GM18873 (cell line): ENCODE measurements at regions not wholly inside any gene's neighbourhood (a gene's known extent, or its start where the extent isn't known, plus 50 kb on each side); places are given as distances from the start of the nearest gene placed in this dataset.

ENCODE experiments used
- ATAC-seq: cut with Tn5 transposase; IDR thresholded peaks from one replicate; pipeline ENCODE4 v1.9.1; 2021; ENCODE audit warnings: mild to moderate bottlenecking, moderate library complexity, moderate number of reproducible peaks; ENCODE audit not compliant: unreplicated experiment, low FRiP score

- no peak for ATAC-seq
These were observed 132.2 kb downstream of the NCOR2 start for GRCh38 chr12:124434951-124435805.

DNA sequence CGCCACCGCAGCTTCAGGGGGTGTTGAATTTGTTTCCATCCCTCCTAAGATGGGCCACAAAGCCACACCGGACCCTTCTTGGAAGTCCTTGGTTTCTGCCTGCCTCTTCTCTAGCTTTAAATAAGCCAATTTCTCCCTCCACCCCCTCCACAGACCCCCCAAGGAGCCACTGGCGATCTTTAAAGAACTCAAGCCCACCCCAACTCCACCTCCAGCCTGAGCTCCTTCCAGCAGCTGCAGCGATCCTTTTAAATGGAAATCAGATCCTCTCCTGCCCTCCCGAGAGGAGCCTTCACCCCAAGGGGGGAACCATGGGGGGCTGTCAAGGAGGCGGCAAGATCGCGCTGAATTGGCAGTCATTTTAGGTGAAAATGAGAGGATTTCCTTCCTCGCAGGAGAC lies 133.1 kb downstream of the NCOR2 start:
- no peak for ATAC-seq

DNA sequence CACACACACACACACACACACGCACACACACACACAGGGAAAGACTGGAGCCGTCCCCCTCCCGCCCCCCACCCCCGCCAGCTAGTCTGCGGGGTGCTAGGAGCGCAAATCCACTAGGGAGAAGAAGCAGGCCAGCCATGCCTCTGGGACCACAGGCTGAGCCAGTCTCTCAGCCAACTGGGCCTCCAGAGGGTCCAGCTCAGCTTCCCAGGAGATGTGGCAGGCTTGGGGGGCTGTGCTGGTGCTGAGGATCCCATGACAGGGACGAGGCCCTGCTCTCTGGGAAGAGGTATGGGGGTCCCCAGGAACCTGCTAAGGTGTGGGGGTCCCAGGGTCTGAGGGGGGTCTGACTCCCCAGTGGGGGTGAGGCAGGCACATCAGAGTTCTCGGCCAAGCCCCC lies 133.5 kb downstream of the NCOR2 start:
- ATAC-seq, result no peak

DNA sequence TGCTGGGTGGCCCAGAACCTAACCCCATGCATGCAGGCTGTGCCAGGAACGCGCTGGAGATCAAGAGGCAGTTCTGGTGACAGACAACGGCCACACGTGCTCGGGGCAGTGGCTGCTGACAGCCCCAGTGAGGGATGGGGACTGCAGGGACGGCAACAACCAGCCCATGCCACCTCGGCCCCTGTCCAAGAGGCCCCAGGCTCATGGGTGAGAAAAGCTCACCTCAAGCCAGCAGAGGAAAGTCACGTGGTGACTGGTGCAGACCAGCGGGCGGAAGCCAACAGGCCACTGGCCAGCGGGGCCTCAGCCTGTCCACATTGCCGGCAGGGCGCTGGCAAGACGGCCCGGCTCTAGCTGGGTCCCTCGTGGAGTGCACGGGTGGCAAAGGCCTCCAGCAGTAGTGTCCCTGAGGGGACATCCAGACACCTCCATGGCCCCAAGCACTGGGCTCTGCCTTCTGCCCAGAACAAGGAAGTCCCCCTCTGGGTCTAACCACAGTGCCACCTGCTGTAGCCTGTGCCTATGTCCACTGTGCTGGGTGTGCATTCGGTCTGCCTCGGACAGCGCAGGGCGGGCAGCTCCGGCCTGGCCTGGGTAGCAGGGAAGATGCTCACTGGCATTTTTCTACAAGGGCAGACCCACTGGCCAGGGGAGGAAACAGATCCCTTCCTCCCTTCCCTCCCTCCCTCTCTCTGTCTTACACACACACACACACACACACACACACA lies 134.1 kb downstream of the NCOR2 start:
- ATAC-seq, result no peak

- no peak for ATAC-seq
These were observed 135.0 kb downstream of the NCOR2 start for GRCh38 chr12:124432376-124432775.

DNA sequence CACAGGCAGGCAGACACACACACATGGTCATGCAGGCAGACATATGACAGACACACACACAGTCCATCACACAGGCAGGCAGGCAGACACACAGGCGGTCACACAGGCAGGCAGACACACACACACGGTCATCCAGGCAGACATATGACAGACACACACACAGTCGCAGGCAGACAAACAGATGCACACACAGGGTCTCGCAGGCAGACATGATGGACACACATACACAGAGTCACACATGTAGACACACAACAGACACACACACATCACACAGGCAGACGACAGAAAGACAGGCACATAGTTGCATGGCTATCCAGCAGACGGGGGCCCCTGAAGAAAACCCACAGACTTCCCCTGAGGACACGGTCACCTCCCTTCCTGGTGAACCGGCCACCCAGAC lies 135.4 kb downstream of the NCOR2 start:
- no peak for ATAC-seq

DNA sequence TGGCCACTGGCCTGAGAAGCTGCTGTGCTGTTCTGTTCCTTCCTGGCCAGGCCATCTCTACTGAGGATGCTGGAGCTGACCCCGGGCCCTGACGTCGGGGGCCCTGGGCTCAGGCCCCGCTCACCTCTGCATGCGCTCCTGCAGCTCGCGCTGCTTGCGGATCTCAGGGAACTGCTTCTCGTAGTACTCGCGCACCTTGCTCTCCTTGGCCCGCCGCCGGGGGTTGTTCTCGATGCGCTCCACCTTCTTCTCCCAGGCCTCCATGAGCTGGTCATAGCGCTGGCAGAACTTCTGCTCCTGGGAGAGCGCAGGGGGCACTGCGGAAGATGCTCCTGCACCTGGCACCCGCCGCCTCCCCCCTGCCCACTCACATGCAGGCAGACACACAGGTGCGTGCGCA lies 135.6 kb downstream of the RFLNA start:
- ATAC-seq, result no peak

- no peak for ATAC-seq
These were observed 134.6 kb downstream of the RFLNA start for GRCh38 chr12:124429535-124429934.

DNA sequence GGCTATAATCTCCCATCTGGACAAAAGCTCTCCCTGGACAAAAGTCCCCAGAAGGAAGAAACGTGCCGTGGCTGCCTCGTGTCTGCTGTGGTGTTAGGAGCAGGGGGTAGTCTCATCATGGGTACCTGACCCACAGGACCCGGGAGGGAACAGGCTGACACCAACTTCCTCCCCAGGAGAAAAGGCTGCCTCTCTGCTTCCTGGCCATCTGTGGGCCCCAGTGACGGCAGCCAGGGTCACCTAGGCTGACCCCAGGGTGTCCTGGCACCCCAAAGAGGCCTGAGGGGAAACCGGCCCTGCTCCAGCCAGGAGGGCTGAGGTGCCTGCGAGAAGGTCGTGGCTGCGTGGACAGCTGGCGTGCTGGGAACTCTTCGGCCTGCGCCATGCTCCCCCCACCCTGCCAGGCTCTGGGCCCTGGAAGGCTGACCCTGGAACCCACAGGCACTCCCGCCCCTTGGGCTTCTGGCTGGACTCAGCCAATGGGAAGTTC lies 133.9 kb downstream of the RFLNA start:
- no peak for ATAC-seq

- ATAC-seq, result no peak
These were observed 133.4 kb downstream of the RFLNA start for GRCh38 chr12:124428136-124428791.

GRCh38 chr12:124426594-124427555 lies 132.0 kb downstream of the RFLNA start:
- no peak for ATAC-seq

GRCh38 chr12:124425667-124426066 lies 130.8 kb downstream of the RFLNA start:
- no peak for ATAC-seq

GRCh38 chr12:124424516-124424905 lies 129.6 kb downstream of the RFLNA start:
- no peak for ATAC-seq

DNA sequence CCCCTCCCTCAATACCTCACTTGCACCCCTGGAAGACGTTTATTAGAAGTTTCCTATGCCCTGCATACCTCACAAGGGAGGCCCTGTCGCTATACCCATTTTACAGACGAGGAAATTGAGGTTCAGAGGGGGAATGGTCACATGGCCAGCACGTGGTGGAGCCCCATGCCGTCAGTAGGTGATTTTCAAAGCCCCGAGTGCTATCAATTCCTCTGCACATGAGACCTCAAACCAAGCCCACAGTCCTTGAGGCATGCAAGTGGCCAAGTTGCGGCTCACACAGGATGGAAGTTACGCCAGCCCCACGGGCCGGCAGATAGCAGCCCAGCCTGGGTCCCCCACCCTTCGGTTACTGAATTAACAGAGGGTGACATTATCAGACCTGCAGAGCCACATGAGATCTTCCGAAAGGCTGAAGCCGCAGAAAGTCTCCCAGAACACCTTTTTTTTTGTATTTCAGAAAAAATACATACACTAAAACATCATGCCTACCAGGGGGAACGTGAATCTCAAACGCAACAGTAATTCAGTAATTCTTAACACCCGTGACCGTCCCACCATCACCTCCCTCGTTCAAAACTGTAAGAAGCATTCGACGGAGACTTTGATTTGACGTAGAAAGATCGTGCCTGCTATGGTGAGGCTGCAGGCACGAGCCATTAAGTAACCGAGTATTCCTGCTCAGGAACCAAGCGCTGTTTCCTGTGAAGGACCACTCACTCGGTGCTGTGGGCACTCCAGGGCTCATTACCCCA lies 129.0 kb downstream of the RFLNA start:
- no peak for ATAC-seq

- ATAC-seq, result no peak
These were observed 128.0 kb downstream of the RFLNA start for GRCh38 chr12:124422570-124423523.

DNA sequence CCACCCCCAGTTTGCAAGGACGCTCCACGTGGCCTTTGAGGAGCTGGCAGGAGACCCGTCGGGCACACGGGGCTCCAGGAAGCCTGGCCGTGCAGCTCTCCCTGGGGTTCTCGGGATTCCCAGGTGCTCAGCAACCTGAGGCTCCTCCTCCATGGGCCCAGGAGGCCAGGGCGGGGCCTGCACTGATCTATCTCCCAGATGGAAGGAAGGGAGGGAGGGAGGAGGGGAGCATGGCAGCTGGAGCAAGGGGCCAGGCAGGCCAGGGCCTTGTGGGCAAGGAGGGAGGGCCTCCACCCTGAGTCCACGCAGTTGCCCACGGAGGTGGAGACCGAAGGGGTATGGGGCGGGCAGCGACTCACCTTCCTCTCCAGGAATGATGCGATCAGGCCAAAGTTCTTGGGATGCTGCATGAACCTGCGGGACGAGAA lies 127.3 kb downstream of the RFLNA start:
- ATAC-seq, result no peak

GRCh38 chr12:124420996-124421674 lies 126.2 kb downstream of the RFLNA start:
- no peak for ATAC-seq
